Keratinocyte (primary cell): ENCODE measurements at regions not wholly inside any gene's neighbourhood (a gene's known extent, or its start where the extent isn't known, plus 50 kb on each side); places are given as distances from the start of the nearest gene placed in this dataset.

ENCODE experiments used
- DNase-seq: peaks from one replicate; pipeline ENCODE4 v3.0.0-alpha.2; 2011; ENCODE audit warnings: low read depth, missing footprints, low spot score
- FAIRE-seq: peaks from 2 replicates; lab custom pipeline; 2011; peaks lifted over from hg19 to GRCh38; lab: Jason Lieb, UNC
- H2AFZ ChIP-seq: 2 replicates; pipeline ENCODE4 v1.6.0; 2012; ENCODE audit warnings: low read length, control low read depth, inconsistent platforms; ENCODE audit not compliant: control insufficient read depth
- H3K27ac ChIP-seq: 2 replicates; pipeline ENCODE4 v1.5.1; 2011; ENCODE audit warnings: low read length; ENCODE audit not compliant: control insufficient read depth, insufficient read depth
- H3K27me3 ChIP-seq: 3 replicates; pipeline ENCODE4 v1.6.0; 2011; ENCODE audit warnings: low read length; ENCODE audit not compliant: control insufficient read depth, insufficient read depth; ENCODE audit errors: extremely low read depth
- H3K36me3 ChIP-seq, 2 experiments: 2 replicates in 1 of 2; 3 replicates in 1 of 2; pipeline ENCODE4 v1.5.1; 2011; ENCODE audit warnings: low read length in 2 of 2, mild to moderate bottlenecking in 1 of 2; ENCODE audit not compliant: control insufficient read depth in 2 of 2, insufficient read depth in 2 of 2; ENCODE audit errors: extremely low read depth in 1 of 2
- H3K4me1 ChIP-seq: 3 replicates; pipeline ENCODE4 v1.5.1; 2011; ENCODE audit warnings: low read length; ENCODE audit not compliant: control insufficient read depth, insufficient read depth; ENCODE audit errors: extremely low read depth
- H3K4me2 ChIP-seq: 3 replicates; pipeline ENCODE4 v1.6.0; 2011; ENCODE audit warnings: low read depth, low read length; ENCODE audit not compliant: control insufficient read depth, insufficient read depth; ENCODE audit errors: extremely low read depth
- H3K4me3 ChIP-seq, 3 experiments: fragments of 200-600 bp in 1 of 3; sonication (generic) in 1 of 3; 2 replicates in 2 of 3; 3 replicates in 1 of 3; pipeline ENCODE4 v1.5.1; 2011 to 2016; ENCODE audit warnings: low read length in 3 of 3, mild to moderate bottlenecking in 3 of 3, control low read depth in 2 of 3, inconsistent platforms in 1 of 3, low read depth in 1 of 3, mixed read lengths in 1 of 3, mixed run types in 1 of 3, moderate library complexity in 1 of 3; ENCODE audit not compliant: control insufficient read depth in 2 of 3, insufficient read depth in 2 of 3; ENCODE audit errors: extremely low read depth in 1 of 3
- H3K79me2 ChIP-seq: 2 replicates; pipeline ENCODE4 v1.6.0; 2012; ENCODE audit warnings: low read length; ENCODE audit not compliant: control insufficient read depth, insufficient read depth
- H3K9ac ChIP-seq: 3 replicates; pipeline ENCODE4 v1.6.0; 2011; ENCODE audit warnings: low read length; ENCODE audit not compliant: control insufficient read depth, insufficient read depth; ENCODE audit errors: extremely low read depth
- H3K9me1 ChIP-seq: 3 replicates; pipeline ENCODE4 v1.6.0; 2011; ENCODE audit warnings: low read length; ENCODE audit not compliant: control insufficient read depth, insufficient read depth; ENCODE audit errors: extremely low read depth
- H3K9me3 ChIP-seq: 2 replicates; pipeline ENCODE4 v1.5.1; 2012; ENCODE audit warnings: low read depth, low read length; ENCODE audit not compliant: control insufficient read depth
- H4K20me1 ChIP-seq: 3 replicates; pipeline ENCODE4 v1.6.0; 2011; ENCODE audit warnings: low read length; ENCODE audit not compliant: control insufficient read depth, insufficient read depth; ENCODE audit errors: extremely low read depth
- EZH2 ChIP-seq: IDR thresholded peaks from one replicate; pipeline ENCODE4 v1.6.1; 2012; ENCODE audit warnings: inconsistent platforms, mild to moderate bottlenecking, low read length, moderate library complexity
- dilution Hi-C: fragments of 300-500 bp; cut with MboI; formaldehyde crosslinking; loops from one replicate; pipeline ENCODE4 v1.7.0; 2020; ENCODE audit warnings: low sequenced_read_pairs; ENCODE audit not compliant: extremely low pct_ligation_motif_present
- TF ChIP-seq, protein P1 (sequence below), 3 experiments: IDR thresholded peaks in 1 of 3; conservative IDR thresholded peaks in 1 of 3; optimal IDR thresholded peaks in 1 of 3; 2 replicates in 2 of 3; 3 replicates in 1 of 3; pipeline versions ENCODE3 to v1.5.1; 2011; ENCODE audit warnings: low read length in 3 of 3, mild to moderate bottlenecking in 3 of 3, moderate library complexity in 2 of 3, control low read depth in 1 of 3, inconsistent platforms in 1 of 3; ENCODE audit not compliant: insufficient read depth in 2 of 3; ENCODE audit errors: extremely low read depth in 1 of 3

DNA sequence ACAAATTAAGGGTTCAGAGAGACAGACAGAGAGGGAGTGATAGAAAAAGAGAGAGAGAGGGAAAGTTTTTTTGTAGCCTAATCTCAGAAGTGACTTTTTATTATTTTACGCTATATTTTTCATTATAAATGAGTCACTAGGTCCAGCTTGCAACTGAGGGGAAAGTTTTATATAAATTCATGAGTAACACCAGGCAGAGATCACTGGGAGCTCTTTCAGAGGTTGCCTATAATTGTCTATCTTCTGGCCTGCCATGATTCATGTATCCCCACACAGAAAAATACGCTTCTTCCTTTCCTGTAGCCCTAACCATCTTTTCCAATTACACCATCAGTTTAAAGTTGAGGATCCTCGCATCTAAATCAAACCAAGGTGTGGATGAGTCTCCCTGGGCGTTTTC lies 467.9 kb downstream of the SLITRK1 start:
- H3K79me2 ChIP-seq = no peaks in the 10 kb centered on the region
- TF ChIP-seq, protein P1, sequence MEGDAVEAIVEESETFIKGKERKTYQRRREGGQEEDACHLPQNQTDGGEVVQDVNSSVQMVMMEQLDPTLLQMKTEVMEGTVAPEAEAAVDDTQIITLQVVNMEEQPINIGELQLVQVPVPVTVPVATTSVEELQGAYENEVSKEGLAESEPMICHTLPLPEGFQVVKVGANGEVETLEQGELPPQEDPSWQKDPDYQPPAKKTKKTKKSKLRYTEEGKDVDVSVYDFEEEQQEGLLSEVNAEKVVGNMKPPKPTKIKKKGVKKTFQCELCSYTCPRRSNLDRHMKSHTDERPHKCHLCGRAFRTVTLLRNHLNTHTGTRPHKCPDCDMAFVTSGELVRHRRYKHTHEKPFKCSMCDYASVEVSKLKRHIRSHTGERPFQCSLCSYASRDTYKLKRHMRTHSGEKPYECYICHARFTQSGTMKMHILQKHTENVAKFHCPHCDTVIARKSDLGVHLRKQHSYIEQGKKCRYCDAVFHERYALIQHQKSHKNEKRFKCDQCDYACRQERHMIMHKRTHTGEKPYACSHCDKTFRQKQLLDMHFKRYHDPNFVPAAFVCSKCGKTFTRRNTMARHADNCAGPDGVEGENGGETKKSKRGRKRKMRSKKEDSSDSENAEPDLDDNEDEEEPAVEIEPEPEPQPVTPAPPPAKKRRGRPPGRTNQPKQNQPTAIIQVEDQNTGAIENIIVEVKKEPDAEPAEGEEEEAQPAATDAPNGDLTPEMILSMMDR (optimal IDR thresholded peaks at IDR 0.05 in 1 of 3, IDR thresholded peaks at IDR 0.05 in 1 of 3, conservative IDR thresholded peaks at IDR 0.05 in 1 of 3; ENCODE audit: extremely low read depth in 1 of 3, insufficient read depth in 2 of 3, low read length in 3 of 3) = no peak
- no peak for TF ChIP-seq EZH2
- DNase-seq = no peak
- H3K9me1 ChIP-seq = no peaks in the 10 kb centered on the region
- H3K27me3 ChIP-seq = no peaks in the 10 kb centered on the region
- no peaks in the 10 kb centered on the region for H3K9me3 ChIP-seq
- no peak overlapping the region for H3K4me3 ChIP-seq
- FAIRE-seq = no peak
- no peak overlapping the region for H3K27ac ChIP-seq
- no peaks in the 10 kb centered on the region for H3K36me3 ChIP-seq
- no peak overlapping the region for H3K4me2 ChIP-seq
- no peak overlapping the region for H2AFZ ChIP-seq
- dilution Hi-C loops = no loop called here
- no peaks in the 10 kb centered on the region for H4K20me1 ChIP-seq
- H3K4me1 ChIP-seq = no peaks in the 10 kb centered on the region
- no peak overlapping the region for H3K9ac ChIP-seq

DNA sequence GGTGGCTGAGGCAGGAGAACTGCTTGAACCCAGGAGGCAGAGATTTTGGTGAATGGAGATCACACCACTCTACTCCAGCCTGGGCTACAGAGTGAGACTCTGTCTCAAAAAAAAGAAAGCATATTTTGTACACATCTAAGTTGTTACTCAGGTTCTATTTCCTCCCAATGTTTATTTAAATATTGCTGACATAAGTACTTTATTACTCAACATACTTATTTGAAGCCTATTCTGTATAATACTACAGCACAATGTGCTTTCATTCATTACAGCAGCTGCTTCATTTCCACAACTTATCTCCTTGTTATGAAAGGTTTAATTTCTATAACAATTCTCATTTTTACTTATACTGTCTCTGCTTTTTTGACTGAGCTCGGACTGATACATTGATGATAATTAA lies 495.7 kb downstream of the SLITRK1 start:
- H3K27me3 ChIP-seq = no peaks in the 10 kb centered on the region
- no peaks in the 10 kb centered on the region for H3K36me3 ChIP-seq
- no peak overlapping the region for H2AFZ ChIP-seq
- no peak overlapping the region for H3K4me2 ChIP-seq
- H3K9me3 ChIP-seq = no peaks in the 10 kb centered on the region
- H3K27ac ChIP-seq = no peak overlapping the region
- H4K20me1 ChIP-seq = no peaks in the 10 kb centered on the region
- no peak for FAIRE-seq
- no peak overlapping the region for H3K9ac ChIP-seq
- DNase-seq = no peak
- no peak overlapping the region for H3K4me3 ChIP-seq
- no peaks in the 10 kb centered on the region for H3K4me1 ChIP-seq
- TF ChIP-seq, protein P1 (optimal IDR thresholded peaks at IDR 0.05 in 1 of 3, IDR thresholded peaks at IDR 0.05 in 1 of 3, conservative IDR thresholded peaks at IDR 0.05 in 1 of 3; ENCODE audit: extremely low read depth in 1 of 3, insufficient read depth in 2 of 3, low read length in 3 of 3) = no peak
- no peak for TF ChIP-seq EZH2
- no peaks in the 10 kb centered on the region for H3K9me1 ChIP-seq
- no peaks in the 10 kb centered on the region for H3K79me2 ChIP-seq
- dilution Hi-C loops = no loop called here
